ENCODE measurements at regions not wholly inside any gene's neighbourhood (a gene's known extent, or its start where the extent isn't known, plus 50 kb on each side); places are given as distances from the start of the nearest gene placed in this dataset.

GRCh38 chr20:60652615-60653014, 599.4 kb upstream of the CDH4 start:
- no peak for DNase-seq

DNA sequence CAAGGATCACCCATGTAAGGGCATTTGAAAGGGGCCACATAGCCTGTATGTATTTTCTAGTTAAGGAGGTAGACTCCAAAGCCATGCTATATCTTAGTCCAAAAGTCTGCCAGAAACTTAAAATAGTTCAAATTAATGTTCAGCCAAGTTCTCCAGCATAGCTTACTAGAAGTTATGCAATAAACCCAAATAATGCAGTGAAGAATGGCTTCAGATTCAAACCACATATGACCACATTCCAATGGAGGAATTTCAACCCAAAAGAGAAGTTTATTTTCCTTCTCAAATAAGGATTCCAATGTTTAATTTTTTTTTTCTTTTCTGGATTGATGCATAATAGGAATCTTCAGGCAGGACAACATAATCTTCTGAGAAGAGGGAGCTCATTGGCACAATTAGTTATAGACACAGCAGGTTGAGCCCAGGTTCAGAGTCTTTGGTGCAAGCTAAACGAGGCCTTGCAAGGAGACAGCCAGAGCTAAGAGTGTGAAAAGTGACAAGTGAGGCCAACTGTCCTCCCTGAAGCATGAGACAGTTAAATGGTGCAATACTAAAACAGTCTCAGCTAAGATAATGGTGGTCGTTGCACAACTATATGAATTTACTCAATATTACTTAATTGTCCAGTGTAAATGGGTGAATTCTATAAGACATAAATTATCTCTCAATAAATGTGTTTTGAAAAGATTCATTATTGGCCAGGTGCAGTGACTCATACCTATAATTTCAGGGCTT, 598.8 kb upstream of the CDH4 start:
- DNase-seq = no peak

DNA sequence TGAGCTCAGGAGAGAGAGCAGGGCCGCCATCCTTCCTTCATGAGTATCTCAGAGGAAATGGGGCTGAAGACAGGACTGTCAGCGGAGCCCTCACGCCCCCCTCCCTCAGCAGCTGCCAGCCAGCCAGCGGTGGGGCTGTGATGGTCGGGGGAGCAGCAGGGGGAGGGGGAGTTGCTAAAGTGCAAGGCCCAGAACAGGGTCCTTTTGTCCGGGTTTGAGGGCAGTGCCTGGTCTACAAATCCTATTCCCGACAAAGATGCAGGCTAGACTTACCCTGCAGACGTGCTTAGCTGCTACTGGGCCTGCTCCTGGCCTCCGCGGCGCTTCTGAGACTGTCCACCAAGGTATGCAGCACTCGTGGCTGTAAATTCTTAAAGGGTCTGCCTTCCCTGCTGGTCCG, 593.4 kb upstream of the CDH4 start:
- no peak for DNase-seq

GRCh38 chr20:60659240-60659639, 592.8 kb upstream of the CDH4 start:
- DNase-seq = no peak

DNA sequence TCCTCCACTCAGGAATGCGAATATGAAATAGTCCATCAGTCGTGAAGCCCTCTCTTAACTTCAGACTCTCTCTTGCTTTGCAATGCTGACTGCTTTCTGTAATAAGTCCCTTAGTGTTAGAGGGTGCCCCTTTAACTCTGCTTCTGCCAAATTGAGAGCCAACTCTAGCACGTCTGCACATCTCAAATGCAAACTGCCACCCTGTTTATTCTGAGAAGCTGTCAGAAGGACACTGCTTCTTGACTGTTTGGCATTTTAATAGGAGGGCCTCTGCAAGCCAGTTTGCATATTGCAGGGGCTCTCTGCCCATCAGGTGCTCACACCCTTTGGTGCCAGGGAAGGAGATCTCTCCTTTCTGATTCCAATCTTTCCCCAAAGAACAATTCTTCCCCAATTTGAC, 589.8 kb upstream of the CDH4 start:
- no peak for DNase-seq

GRCh38 chr20:60664106-60664505, 588.0 kb upstream of the CDH4 start:
- DNase-seq = no peak

DNA sequence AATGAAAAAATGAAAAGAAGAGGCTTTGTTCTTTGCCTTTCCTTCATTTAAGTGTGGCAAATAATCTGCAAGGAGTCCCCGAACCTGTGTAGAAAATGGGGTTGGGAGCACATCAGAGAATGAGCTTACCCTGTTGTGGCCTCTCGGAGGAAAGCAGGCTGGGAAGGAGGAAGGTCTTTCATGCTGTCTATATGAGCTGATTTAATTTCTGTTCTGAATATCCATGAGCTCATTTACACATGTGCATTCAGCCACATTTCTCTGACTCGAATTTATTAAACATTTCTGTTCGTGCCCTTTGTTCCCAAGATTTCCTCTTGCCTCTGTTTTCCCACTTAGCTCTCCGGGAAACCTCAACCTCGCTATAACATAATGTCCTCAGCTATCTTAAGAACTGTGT, 584.4 kb upstream of the CDH4 start:
- no peak for DNase-seq

- DNase-seq = no peak
Measured at GRCh38 chr20:60669211-60669610, 582.9 kb upstream of the CDH4 start.

- DNase-seq = no peak
Measured at GRCh38 chr20:60676011-60676410, 576.0 kb upstream of the CDH4 start.

DNA sequence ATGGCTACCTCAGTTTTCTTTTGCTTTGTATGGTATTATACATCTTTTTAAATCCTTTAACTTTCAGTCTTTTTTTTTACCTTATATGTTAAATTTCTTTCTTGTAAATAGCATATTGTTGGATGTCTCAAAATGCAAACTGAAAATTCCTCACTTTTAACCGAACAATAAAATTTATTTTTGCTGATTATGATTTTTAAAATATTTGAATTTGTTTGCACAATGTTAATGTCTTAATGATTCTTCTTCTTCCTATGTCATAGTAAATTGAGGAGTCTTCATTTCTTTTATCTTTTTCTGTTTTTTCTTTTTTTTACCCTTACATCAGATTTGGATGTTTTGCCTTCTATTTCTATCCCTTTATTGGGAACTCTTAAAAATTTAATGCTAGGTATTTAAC, 574.2 kb upstream of the CDH4 start:
- DNase-seq = no peak

DNA sequence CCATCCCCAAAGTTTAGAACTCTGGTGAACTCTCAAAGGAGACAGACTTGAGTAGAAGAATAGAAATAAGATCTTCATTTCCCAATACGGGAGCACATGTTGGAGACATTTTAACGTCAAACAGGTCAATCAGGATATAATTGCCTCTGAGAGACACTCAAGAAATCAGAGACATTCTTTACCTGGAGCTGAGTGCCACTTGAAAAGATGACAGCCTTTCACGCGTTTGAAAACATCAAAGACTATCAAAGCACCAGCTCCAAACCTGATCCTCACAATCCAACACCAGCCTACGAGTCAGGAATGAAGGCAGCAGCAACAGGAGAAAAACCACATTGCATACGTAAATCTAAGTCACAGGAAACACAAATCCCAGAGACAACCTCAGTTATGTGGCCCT, 571.5 kb upstream of the CDH4 start:
- DNase-seq = no peak

DNA sequence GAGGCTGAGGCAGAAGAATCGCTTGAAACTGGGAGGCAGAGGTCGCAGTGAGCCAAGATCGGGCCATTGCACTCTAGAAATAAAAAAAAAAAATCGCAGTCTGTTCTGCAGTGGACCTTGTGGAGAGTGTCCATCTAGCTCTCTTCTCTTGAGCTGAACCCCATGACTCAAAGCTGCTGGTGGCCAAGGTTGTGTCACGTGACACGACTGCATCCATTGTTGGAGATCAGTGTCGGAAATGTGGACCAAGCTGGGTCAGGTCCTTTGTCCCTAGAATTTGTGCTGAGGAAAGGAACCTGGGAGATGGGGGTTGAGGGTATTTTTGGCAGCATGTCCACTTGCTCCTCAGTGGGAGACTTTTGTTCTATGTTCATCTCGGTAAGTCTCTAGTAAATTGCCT, 564.8 kb upstream of the CDH4 start:
- DNase-seq = no peak

GRCh38 chr20:60690771-60691170, 561.3 kb upstream of the CDH4 start:
- no peak for DNase-seq

DNA sequence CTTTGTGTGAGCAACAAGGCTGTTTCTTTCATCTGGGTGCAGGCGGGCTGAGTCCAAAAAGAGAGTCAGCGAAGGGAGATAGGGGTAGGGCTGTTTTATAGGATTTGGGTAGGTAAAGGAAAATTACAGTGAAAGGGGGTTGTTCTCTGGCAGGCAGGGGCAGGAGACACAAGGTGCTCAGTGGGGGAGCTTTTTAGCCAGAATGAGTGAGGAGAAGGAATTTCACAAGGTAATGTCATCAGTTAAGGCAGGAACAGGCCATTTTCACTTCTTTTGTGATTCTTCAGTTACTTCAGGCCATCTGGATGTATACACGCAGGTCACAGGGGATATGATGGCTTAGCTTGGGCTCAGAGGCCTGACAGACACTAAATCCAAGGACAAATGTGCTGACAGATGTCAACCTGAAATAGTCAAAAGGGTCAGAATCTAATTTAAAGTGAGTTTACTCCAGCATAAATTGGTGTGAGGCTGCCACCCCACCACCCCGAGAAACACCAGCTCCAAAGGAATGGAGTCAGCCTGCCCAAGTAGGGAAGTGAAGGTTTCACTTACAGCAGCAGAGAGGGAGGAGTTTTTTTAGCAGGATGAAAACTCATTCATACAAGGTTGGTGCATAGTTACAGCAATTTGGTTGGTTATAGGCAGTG, 560.0 kb upstream of the CDH4 start:
- no peak for DNase-seq

GRCh38 chr20:60693496-60694133, 558.4 kb upstream of the CDH4 start:
- no peak for DNase-seq

DNA sequence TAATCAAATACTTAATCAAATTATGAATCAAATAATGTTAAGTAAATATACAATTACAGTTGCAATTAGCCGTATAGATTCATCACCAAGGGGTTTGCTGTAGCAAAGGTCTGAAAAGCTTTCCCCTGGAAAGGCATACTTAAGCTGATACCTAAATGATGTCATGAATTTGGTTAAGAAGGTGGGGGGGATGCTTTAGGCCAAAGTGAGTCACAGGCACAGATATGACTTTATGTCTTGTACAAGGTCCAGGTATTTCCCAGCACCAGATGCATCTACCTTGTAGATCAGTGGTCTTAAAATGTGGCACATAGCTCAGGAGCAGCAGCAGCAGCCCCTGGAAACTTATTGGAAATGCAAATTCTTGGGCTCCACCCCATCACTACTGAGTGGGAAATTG, 557.3 kb upstream of the CDH4 start:
- DNase-seq = no peak

- DNase-seq = no peak
Measured at GRCh38 chr20:60695226-60696000, 556.6 kb upstream of the CDH4 start.

- no peak for DNase-seq
Measured at GRCh38 chr20:60697252-60697651, 554.8 kb upstream of the CDH4 start.

DNA sequence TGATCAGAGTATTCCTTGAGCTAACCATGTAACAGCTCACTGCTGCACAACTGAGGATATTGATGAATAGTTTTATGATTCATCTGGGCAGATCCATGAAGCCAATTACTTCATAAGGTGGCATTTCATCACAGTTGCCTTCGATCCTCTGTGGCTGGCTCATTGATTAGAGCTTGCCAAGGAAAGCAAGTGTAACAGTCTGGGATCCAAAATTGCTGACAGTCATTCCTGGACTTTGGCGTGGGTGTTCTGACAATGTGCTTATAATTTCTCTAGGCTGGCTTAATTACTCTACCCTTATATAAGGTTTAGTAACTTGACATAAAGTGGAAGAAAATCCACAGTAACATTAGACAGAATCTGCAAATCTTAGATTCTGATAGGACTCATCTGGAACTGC, 551.3 kb upstream of the CDH4 start:
- no peak for DNase-seq

GRCh38 chr20:60704147-60704546, 547.9 kb upstream of the CDH4 start:
- DNase-seq = no peak

DNA sequence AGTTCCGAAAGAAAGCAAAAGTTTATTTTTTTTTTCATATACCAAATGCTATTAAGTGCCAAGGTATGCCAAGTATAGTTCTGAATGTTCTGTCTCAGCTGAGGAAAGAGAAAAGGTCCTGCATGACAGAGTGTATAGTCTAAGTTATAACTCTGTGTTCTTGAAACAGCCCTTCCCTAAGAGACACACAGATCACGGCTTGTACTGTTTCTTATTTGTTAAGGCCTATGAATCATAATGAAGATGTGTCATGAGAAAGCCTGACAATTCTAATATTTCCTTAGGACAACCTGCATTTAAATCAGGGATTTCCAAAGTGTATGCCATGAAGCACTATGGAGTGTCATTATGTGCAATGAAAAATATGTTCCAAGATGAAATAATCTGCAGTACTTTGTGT, 538.7 kb upstream of the CDH4 start:
- no peak for DNase-seq

- DNase-seq = no peak
Measured at GRCh38 chr20:60715172-60715571, 536.9 kb upstream of the CDH4 start.

DNA sequence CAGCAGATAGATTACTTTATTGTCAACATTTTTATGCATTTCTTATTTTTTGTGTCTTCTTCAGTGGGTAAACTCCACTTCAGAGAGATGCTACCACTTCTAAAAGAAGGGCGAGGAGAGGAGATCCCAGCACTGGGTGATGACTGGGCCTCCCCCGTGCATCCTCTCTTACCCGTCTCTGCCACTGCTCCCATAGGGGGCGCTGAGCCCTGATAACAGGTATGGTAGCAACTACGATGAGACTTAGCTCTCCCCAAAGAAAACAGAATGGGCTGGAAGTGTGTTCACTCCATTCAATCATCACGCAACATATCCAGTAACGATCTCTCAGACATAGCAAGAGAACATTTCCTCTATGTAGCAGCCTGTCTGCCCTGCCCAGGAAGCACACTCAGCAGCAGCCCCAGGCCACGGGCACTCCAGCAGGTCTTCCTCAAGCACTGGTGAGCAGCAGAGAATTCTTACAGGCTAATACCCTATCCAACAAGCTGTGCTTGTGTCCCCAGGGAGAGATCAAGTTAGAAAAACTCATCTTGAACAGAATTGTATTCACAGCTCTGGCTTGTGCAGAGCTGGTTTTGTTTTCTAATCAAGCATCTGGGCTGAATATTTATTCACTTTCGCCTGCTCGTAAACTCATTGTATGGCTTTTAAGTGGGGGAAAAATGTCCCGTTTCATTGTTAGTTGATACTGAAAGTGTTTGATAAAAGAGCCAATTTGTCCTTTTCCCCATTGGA, 533.1 kb upstream of the CDH4 start:
- no peak for DNase-seq
